Heart right ventricle (tissue), 16 donors: ENCODE measurements at regions not wholly inside any gene's neighbourhood (a gene's known extent, or its start where the extent isn't known, plus 50 kb on each side); places are given as distances from the start of the nearest gene placed in this dataset.
"Not testable (repeated sequence)": the region's sequence is repeated elsewhere in the genome, so short reads cannot be mapped to it uniquely, and the experiment has no call there.

Experiments
- ATAC-seq, 8 donors: fragments of 200-7000 bp; cut with Tn5 transposase; one replicate each; pipeline ENCODE4 v1.9.1; 2020; ENCODE audit warnings: mild to moderate bottlenecking in 8 of 8, moderate library complexity in 8 of 8, moderate number of reproducible peaks in 1 of 8
- DNase-seq, 2 donors: peaks; one replicate each; pipeline ENCODE4 v3.0.0-alpha.2; 2020
- H3K27ac ChIP-seq, 10 donors: fragments of 200-600 bp; sonication (generic) in 2 of 10; one replicate each; pipeline versions ENCODE4 v1.5.0 to v1.8.0; 2020 to 2022; ENCODE audit warnings: mild to moderate bottlenecking in 3 of 10
- H3K27me3 ChIP-seq, 7 donors: fragments of 200-600 bp; one replicate each; pipeline ENCODE4 v1.8.0; 2021 to 2022; ENCODE audit warnings: mild to moderate bottlenecking in 2 of 7
- H3K36me3 ChIP-seq, 9 donors: fragments of 200-600 bp; sonication (generic) in 1 of 9; one replicate each; pipeline versions ENCODE4 v1.5.0 to v1.8.0; 2020 to 2022; ENCODE audit warnings: mild to moderate bottlenecking in 2 of 9
- H3K4me1 ChIP-seq, 9 donors: fragments of 200-600 bp; sonication (generic) in 1 of 9; one replicate each; pipeline versions ENCODE4 v1.5.0 to v1.8.0; 2020 to 2022; ENCODE audit warnings: mild to moderate bottlenecking in 4 of 9
- H3K4me3 ChIP-seq, 10 donors: fragments of 200-600 bp; sonication (generic) in 2 of 10; one replicate each; pipeline versions ENCODE4 v1.5.0 to v1.8.0; 2020 to 2022; ENCODE audit warnings: mild to moderate bottlenecking in 7 of 10, moderate library complexity in 2 of 10
- H3K9me3 ChIP-seq, 11 donors: fragments of 200-600 bp in 10 of 11; sonication (generic) in 2 of 11; one replicate each; pipeline versions ENCODE4 v1.5.0 to v1.8.0; 2013 to 2022; ENCODE audit warnings: mild to moderate bottlenecking in 2 of 11, control low read depth in 1 of 11, moderate library complexity in 1 of 11
- WGBS, 2 donors: extraction: QIAGEN DNeasy Blood & Tissue Kit; methylation state at CpG; one replicate each; pipeline ENCODE4 v1.1.7; 2013; ENCODE audit warnings: inconsistent platforms in 1 of 2; 5-methylcytosine and 5-hydroxymethylcytosine counted together
- intact Hi-C, 10 donors: fragments of 100-400 bp; cut with DNase I; formaldehyde crosslinking; loops; one replicate each; pipeline versions ENCODE4 v1.11.1 to v1.14.2; 2022
- TF ChIP-seq, protein P1 (sequence below), 9 donors: fragments of 200-600 bp; sonication (generic) in 2 of 9; IDR thresholded peaks; one replicate each; pipeline versions ENCODE4 v1.5.0 to v1.8.0; 2021 to 2022; ENCODE audit warnings: antibody characterized with exemption in 9 of 9, mild to moderate bottlenecking in 5 of 9, moderate library complexity in 1 of 9
- donor health status: Arrhythmogenic right ventricular cardiomyopathy.
- donor health status: ischemic (EF 13 %, LVEDD 7.1; RV severe dilation, severe dysfunction).
- donor health status: healthy with polysubstance abuse.
- donor health status: DM: no; HTN: yes; CAD: no.
- donor health status: DM: no; HTN: no; CAD: no.
- donor health status: ischemic (EF 25% LVEDD 6.9; RV normal size, moderate dysfunction).
- donor health status: ischemic (EF 25% LVEDD 5.7; RV mildly dilated, moderate dysfunction).
- donor health status: healthy.
- donor health status: DM: yes; HTN: yes; CAD: no.
- donor health status: Ischemic cardiomyopathy.
- donor health status: ischemic (EF 35%, LVEDD 5.7; RV mildly dilated, moderate dysfunction).
- donor health status: nonischemic (EF 11% LVEDD 7.7; RV severe dilation, severe dysfunction).
- donor health status: DM: yes; HTN: yes; CAD: no.
- donor health status: PGD.
- donor health status: ischemic (EF 29% LVEDD 5.4; RV normal size, mild dysfunction).
- donor health status: nonischemic (EF 23%, LVEDD 6.1; RV moderate dilation, normal function).

DNA sequence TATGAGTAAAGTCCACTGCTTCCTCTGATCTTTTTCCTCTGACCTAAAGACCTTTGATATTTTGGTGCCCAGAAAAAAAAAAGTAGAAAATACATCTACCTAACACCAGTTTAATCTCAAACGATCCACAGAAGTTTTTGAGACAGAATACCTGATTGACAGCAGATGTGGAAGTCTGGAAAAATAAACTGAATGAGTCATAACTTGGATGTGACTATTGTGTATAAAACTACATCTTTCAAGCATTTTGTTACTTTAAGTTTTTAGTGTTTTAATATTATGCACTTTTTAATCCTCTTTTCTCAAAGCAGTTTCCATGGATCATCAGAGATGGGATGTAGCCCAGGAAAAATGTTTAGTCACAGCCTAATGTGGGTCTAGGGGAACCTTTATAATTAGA lies 216.1 kb downstream of the SLITRK1 start:
- Histone ChIP-seq H3K36me3 (no peaks in the 10 kb centered on the region), H3K27me3 (no peaks in the 10 kb centered on the region), H3K27ac (no peak overlapping the region), H3K9me3 (peaks cover 0 to 13% (median 0%) of the 10 kb centered on the region in 11 donors), H3K4me1 (no peaks in the 10 kb centered on the region), H3K4me3 (no peak overlapping the region)
- TF ChIP-seq, protein P1, sequence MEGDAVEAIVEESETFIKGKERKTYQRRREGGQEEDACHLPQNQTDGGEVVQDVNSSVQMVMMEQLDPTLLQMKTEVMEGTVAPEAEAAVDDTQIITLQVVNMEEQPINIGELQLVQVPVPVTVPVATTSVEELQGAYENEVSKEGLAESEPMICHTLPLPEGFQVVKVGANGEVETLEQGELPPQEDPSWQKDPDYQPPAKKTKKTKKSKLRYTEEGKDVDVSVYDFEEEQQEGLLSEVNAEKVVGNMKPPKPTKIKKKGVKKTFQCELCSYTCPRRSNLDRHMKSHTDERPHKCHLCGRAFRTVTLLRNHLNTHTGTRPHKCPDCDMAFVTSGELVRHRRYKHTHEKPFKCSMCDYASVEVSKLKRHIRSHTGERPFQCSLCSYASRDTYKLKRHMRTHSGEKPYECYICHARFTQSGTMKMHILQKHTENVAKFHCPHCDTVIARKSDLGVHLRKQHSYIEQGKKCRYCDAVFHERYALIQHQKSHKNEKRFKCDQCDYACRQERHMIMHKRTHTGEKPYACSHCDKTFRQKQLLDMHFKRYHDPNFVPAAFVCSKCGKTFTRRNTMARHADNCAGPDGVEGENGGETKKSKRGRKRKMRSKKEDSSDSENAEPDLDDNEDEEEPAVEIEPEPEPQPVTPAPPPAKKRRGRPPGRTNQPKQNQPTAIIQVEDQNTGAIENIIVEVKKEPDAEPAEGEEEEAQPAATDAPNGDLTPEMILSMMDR (IDR thresholded peaks at IDR 0.05) = no peak
- 47 to 63% methylated on average over 1 of the region's 1 CpG for WGBS, 2 donors
- intact Hi-C loops = no loop called here
- DNase-seq (no peak), ATAC-seq (no peak)

DNA sequence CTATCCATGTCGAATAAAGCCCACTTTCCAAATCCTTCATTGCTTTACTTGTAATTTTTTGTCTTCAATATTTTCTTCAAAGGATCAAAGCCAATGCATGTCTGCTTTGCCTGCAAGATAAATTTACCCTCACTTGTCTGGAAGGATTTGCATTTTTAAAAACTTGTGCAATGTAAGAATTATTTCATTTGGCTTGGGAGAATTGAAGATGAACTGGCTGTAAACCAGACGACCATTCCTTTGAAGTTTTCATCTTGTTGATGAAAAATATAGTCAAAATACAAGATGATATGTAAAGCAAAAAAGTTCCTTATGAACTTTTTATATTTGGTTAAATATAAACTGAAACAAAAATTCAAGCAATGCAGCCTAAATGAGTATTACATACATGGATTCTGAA lies 225.0 kb downstream of the SLITRK1 start:
- Histone ChIP-seq H3K4me1 (no peaks in the 10 kb centered on the region), H3K27ac (no peak overlapping the region), H3K27me3 (no peaks in the 10 kb centered on the region), H3K36me3 (no peaks in the 10 kb centered on the region), H3K9me3 (peaks cover 0 to 8% (median 0%) of the 10 kb centered on the region in 11 donors), H3K4me3 (no peak overlapping the region)
- intact Hi-C loops = loop anchor here in 1 of 10 donors (5.0 kb wide), 1 partner anchor 265 kb away; no protein-coding TSS in a partner anchor
- DNase-seq (no peak), ATAC-seq (no peak)
- 58 to 61% methylated on average over 2 of the region's 2 CpGs for WGBS, 2 donors
- TF ChIP-seq, protein P1 (IDR thresholded peaks at IDR 0.05) = no peak

DNA sequence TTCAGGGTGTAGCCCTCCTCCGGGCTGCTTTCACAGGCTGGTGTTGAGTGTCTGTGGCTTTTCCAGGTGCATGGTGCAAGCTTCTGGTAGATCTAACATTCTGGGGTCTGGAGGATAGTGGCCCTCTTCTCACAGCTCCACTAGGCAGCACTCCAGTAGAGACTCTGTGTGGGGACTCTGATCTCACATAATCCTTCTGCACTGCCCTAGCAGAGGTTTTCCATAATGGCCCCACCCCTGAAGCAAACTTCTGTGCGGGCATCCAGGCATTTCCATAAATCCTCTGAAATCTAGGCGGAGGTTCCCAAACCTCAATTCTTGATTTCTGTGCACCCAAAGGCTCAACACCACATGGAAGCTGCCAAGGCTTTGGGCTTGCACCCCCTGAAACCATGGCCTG lies 239.7 kb downstream of the SLITRK1 start:
- H3K4me3 ChIP-seq, DNase-seq, H3K4me1 ChIP-seq, ATAC-seq, H3K27me3 ChIP-seq, H3K36me3 ChIP-seq, intact Hi-C loops, H3K27ac ChIP-seq: not testable (repeated sequence)
- H3K9me3 ChIP-seq = peaks cover 0 to 46% (median 10%) of the 10 kb centered on the region in 11 donors
- WGBS, 2 donors = 81 to 82% methylated on average over 3 of the region's 3 CpGs

DNA sequence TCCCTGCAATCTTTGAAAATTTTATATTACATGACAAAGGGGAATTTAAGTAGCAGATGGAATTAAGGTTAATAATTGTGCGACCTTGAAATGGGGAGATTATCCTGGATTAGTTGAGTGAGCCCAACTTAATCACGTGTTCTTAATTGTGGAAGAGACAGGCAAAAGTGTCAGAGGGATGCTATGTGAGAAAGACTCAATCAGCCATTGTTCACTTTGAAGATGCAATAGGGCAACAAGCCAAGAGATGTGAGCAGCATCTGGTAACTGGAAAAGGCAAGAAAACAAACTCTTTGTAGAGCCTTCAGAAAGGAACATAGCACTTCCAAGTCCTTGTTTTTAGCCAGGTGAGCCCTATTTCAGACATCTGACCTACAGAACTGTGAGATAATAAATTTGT lies 247.7 kb downstream of the SLITRK1 start:
- Histone ChIP-seq H3K27me3 (no peaks in the 10 kb centered on the region), H3K36me3 (no peaks in the 10 kb centered on the region), H3K27ac (no peak overlapping the region), H3K4me1 (no peaks in the 10 kb centered on the region), H3K9me3 (peaks cover 0 to 5% (median 0%) of the 10 kb centered on the region in 11 donors), H3K4me3 (no peak overlapping the region)
- 71 to 82% methylated on average over 2 of the region's 2 CpGs for WGBS, 2 donors
- TF ChIP-seq, protein P1 (IDR thresholded peaks at IDR 0.05) = no peak
- no peak for ATAC-seq
- no peak for DNase-seq
- intact Hi-C loops = loop anchor here in 1 of 10 donors (10.0 kb wide), 1 partner anchor 90 kb away; no protein-coding TSS in a partner anchor

DNA sequence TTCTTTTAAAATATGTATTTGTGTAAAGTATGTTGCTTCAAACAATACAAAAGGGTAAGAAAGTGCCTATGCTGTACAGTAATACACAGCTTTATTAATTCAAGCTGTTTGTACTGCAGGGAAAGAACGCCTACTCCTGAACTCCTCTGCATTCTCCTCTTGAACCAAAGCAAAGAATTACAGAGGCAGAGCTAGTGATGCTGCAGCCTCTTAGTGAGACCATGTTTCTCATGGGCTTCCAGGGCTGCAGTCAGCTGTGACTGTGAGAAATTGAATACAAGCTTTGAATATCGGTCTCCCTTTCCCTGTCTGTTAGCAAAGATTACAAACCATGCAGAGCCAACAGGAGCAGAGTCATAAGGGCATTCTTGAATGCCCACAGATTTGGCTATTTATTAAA lies 248.5 kb downstream of the SLITRK1 start:
- intact Hi-C loops = loop anchor here in 1 of 10 donors (10.0 kb wide), 1 partner anchor 91 kb away; no protein-coding TSS in a partner anchor
- WGBS, 2 donors = 76 to 87% methylated on average over 2 of the region's 2 CpGs

More for the DNA sequence above, 248.5 kb downstream of the SLITRK1 start:
- TF ChIP-seq, protein P1 (IDR thresholded peaks at IDR 0.05) = no peak
- Histone ChIP-seq H3K27me3 (no peaks in the 10 kb centered on the region), H3K36me3 (no peaks in the 10 kb centered on the region), H3K4me1 (no peaks in the 10 kb centered on the region), H3K4me3 (no peak overlapping the region), H3K9me3 (peaks cover 0 to 4% (median 0%) of the 10 kb centered on the region in 11 donors), H3K27ac (no peak overlapping the region)
- DNase-seq = no peak
- no peak for ATAC-seq
